HPDE6-E6E7 (cell line): ENCODE measurements at regions not wholly inside any gene's neighbourhood (a gene's known extent, or its start where the extent isn't known, plus 50 kb on each side); places are given as distances from the start of the nearest gene placed in this dataset.
"Not testable (repeated sequence)": the region's sequence is repeated elsewhere in the genome, so short reads cannot be mapped to it uniquely, and the experiment has no call there.

Experiments
- DNase-seq: peaks from one replicate; pipeline ENCODE4 v3.0.0; 2011; ENCODE audit warnings: missing footprints; ENCODE audit errors: extremely low spot score

DNA sequence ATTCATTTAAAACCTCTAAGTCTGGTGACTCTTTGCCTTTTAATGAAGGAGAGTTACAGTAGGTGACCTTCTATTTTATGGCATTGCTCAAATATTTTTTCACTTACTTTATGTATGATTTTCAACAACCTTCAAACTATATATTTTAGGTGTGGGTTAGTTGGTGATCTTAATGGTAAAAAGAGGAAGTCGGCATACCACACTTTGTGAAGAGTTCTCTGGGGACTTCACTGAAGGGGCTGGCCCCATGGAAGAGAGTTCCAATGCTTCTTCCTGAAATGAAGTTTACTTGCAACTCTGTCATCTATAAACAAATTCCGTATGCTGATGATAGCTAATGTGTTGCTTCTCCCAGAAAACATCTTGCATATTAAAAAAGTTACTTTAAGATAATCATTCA lies 647.0 kb upstream of the SGO1 start:
- DNase-seq, result no peak

DNA sequence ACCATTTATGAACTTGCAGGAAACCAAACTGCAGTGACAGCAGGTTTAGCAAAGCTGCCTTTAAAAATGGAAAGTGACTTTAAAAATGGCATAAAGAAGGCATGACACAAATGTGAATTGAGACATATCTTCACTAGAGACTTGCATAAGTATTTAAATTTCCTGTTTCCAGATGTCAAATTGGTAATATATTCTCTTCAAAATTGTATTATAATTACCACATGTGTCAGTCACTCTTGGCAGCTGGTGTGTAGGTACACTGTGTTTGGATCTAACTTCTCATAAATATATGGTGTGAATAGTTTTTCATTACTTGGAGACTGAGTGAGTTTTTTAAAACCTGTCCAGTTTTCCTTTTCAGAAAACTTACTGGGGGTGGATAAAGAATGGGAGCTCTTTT lies 636.2 kb upstream of the SGO1 start:
- no peak for DNase-seq

GRCh38 chr3:20820872-20821271 lies 634.9 kb upstream of the SGO1 start:
- not testable (repeated sequence) for DNase-seq

DNA sequence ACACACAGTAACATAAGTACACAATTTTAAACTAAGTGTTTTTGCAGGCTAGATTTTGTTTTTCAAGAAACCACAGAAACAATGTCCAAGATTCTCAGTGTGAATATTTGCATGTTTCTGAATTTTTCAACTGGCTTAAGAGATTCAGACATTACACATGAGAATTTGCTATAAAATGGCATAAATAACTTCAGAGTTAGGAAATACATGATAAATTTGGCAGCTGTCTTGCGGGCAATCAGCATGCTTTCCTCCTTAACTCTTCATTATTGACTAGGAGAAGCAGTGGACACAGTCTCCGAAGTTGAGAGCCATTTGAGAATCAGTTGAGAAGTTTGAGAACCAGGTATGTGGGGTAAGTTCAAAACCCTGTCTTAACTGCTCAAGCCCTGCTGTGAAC lies 625.6 kb upstream of the SGO1 start:
- no peak for DNase-seq

DNA sequence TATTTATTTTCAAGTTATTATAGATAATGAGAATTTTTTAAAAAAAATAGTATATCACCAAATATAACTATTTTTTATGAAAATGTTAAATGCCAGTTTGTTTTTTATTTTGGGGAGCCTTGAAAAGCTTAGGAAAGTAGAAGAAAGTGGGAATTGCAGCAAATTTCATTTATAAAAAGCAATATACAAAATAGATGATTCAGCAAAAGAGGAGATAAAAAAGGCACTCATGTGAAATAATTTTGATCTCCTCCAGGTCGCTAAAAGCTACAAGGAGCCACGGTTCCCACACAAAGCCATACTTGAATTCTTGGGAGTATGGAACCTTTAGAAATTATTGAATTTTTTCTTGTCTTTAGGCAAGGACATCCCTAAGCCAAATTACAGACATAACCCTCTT lies 625.0 kb upstream of the SGO1 start:
- no peak for DNase-seq

DNA sequence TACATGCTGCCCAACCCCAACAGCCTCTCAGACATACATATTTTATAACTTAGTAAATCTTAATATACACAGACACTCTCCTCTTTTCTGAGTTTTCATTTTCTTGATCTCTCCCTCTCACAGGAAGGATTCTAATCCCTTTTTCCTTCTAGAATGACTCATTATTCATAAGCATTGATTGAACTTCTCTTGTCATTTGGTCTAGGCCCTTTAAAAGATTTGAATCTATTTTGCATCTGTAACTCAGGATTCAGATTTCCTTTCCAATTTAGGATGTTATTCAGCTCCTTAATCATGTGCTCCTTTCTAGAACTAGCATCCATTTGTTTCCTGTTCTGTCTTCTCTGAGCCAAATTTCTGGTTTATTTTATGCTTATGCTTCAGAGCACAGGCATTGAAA lies 624.5 kb upstream of the SGO1 start:
- DNase-seq, result no peak

- DNase-seq, result no peak
Observed at GRCh38 chr3:20809356-20809755, 623.4 kb upstream of the SGO1 start.

GRCh38 chr3:20808864-20809263 lies 622.9 kb upstream of the SGO1 start:
- no peak for DNase-seq

GRCh38 chr3:20798666-20799065 lies 612.7 kb upstream of the SGO1 start:
- DNase-seq, result no peak

- DNase-seq, result no peak
Observed at GRCh38 chr3:20787005-20787404, 601.0 kb upstream of the SGO1 start.

GRCh38 chr3:20776692-20777091 lies 590.7 kb upstream of the SGO1 start:
- DNase-seq, result no peak

GRCh38 chr3:20776286-20776685 lies 590.3 kb upstream of the SGO1 start:
- no peak for DNase-seq

- no peak for DNase-seq
Observed at GRCh38 chr3:20773320-20773984, 587.4 kb upstream of the SGO1 start.

DNA sequence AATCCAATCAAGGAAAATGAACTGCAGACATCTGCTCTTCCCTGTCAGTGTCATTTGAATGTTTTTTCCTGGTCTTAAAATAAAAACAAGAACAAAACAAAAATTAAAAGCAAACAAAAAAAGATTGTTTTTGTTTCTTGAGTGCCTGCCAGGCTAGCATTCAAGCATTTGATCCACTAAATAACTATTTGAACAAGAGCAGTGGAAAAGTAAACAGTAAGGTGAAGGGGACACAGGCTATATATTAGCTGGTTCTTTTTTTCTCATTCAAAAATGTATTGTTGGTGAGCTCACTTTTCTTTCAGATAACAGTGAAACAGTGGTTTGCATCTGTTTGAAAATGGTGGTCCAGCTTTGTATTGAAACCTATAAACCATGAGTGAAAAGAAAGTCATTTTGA lies 586.9 kb upstream of the SGO1 start:
- no peak for DNase-seq

DNA sequence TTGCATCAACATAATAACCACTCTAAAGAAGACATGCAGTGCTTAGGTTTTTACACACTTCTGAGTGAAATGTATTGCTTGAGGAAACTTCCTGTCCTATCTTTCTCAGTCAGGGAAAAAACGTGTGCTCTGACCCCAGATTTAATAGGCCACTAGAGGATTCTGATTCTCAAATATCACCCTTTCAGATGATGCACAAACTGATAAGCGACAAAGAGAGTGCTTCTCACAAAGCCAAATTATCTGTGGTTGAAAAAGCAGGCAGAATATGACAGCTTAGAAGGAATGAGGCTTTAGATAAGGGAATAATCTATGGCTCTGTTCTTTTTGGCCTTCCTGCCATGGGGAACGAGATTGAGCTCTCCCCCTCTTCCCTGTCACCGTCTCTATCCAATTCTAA lies 583.4 kb upstream of the SGO1 start:
- DNase-seq, result no peak

GRCh38 chr3:20760981-20761380 lies 575.0 kb upstream of the SGO1 start:
- no peak for DNase-seq

DNA sequence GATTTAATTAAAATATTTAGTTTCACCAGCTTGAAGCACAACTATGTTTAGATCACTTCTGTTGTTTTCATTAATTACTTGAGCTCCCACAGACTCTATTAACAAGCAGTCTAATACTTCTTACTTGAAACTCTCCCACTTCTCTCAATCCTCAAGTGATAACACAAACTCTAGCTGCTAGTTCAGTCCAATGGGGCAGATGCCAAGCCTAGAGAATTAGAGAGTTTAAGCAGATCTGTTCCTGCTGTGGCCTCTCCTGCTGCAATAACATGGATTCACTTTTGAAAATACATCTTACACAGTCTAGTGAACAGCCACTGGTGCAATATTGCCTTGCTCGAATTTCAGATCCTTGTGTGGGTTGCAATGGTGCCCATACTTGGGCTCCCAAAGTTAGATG lies 566.4 kb upstream of the SGO1 start:
- DNase-seq, result no peak

- no peak for DNase-seq
Observed at GRCh38 chr3:20751296-20751695, 565.3 kb upstream of the SGO1 start.

- DNase-seq, result no peak
Observed at GRCh38 chr3:20747741-20748140, 561.7 kb upstream of the SGO1 start.

DNA sequence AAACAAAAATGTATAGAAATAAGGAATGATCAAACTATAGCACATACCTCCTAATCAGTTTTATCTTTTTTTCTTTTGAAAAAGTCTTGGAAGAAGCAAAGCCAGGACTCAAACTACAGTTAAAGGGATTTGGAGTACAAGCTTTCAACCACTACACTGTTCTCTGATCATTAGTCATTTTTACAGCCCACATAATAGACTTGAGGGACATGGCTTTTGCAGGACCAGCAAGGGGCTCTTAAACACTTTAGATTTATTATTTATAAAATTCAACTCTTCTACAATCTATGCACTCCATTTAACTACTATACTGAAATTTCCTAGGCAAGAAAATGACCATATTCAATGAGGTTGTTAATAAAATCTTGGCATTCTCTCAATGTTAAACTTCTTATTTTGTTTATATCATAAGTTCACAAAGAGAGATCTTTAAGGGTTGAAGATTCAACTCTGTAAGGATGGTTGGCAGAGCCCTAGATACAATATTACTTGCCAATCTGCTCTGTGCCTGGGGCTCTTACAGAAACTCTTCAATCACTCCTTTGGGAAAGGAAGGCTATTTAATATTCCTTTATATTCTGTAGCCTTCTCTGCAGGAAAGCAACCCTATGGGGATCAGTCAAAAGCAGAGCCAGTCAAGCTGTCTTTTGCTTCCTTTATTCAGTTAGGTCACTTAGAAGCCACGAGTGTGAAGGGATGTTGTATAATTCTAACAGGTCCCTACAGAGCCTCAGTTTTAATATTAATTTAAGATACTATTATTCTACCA lies 557.7 kb upstream of the SGO1 start:
- DNase-seq, result no peak

DNA sequence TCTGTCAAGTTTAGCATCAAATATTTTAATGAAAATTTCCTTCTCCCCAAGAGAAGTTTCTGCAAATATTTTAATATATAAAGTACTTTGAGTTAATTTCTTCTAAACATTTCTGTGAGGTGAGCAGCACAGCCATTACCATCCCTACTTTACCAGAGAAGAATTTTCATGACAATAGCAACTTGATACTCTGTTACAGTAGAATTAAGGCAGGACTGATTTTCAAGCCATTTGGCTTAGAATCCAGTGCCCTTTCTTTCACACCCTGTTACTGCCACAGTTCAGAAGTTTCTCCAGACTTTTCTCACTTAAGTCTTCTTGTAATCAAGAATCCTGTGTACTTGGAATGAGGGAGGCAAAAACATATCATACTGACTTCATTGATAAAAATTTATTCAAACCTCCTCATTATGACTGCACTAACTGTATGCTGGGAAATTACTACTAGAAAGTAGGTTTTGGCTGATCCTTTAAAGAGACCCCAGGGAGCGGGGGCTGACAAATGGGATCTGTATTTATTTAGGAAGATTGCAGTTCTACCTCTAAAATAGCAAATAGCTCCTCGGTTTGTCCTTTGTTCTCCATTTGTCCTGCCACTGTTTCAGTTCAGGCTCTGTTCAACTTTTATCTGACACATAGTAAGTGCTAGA lies 557.0 kb upstream of the SGO1 start:
- DNase-seq, result no peak

DNA sequence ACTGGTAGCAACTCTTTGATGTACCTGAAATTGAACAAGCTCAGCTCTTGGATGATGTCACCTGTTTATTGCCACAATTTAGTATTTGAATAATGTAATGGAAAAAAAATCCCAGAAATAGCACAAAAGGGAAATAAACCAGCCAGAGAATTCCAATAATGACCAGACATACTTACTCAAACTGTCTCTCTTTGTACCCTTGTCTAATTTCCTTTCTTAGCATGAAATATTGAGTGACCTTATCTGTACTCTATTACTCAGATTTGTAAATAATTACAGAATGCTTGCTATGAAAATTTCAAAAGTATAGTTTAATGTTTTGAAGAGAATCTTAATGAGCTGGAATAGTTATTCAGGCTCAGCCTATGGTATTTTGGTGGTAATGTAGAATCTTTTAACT lies 555.4 kb upstream of the SGO1 start:
- no peak for DNase-seq

- no peak for DNase-seq
Observed at GRCh38 chr3:20739814-20740213, 553.8 kb upstream of the SGO1 start.
